HG02763 (cell line): ENCODE measurements at regions not wholly inside any gene's neighbourhood (a gene's known extent, or its start where the extent isn't known, plus 50 kb on each side); places are given as distances from the start of the nearest gene placed in this dataset.

ENCODE experiments used
- ATAC-seq: cut with Tn5 transposase; IDR thresholded peaks from one replicate; pipeline ENCODE4 v1.9.1; 2021; ENCODE audit warnings: mild to moderate bottlenecking, moderate library complexity; ENCODE audit not compliant: unreplicated experiment

GRCh38 chr5:139733698-139734538 is 61.7 kb upstream of the PSD2 start:
- ATAC-seq: no peak

- ATAC-seq: no peak
Measured at GRCh38 chr5:139734539-139734916, 61.1 kb upstream of the PSD2 start.

GRCh38 chr5:139738193-139739149 is 57.1 kb upstream of the PSD2 start:
- ATAC-seq: no peak

GRCh38 chr5:139739150-139739974 is 56.2 kb upstream of the PSD2 start:
- ATAC-seq: no peak

GRCh38 chr5:139740138-139740991 is 55.2 kb upstream of the PSD2 start:
- no peak for ATAC-seq

GRCh38 chr5:139740992-139741672 is 54.5 kb upstream of the PSD2 start:
- ATAC-seq: no peak

GRCh38 chr5:139741823-139742172 is 53.8 kb upstream of the PSD2 start:
- no peak for ATAC-seq

GRCh38 chr5:139742173-139742903 is 53.3 kb upstream of the PSD2 start:
- no peak for ATAC-seq

- no peak for ATAC-seq
Measured at GRCh38 chr5:139743001-139743771, 52.4 kb upstream of the PSD2 start.

GRCh38 chr5:139743804-139744203 is 51.8 kb upstream of the PSD2 start:
- ATAC-seq: no peak

GRCh38 chr5:139744471-139745131 is 51.0 kb upstream of the PSD2 start:
- ATAC-seq: no peak

GRCh38 chr5:139745132-139745799 is 50.3 kb upstream of the PSD2 start:
- no peak for ATAC-seq

- peak; percentile 33 for ATAC-seq
Measured at GRCh38 chr5:139745800-139746690, 49.6 kb upstream of the PSD2 start.
